GM18858 (cell line): ENCODE measurements at regions not wholly inside any gene's neighbourhood (a gene's known extent, or its start where the extent isn't known, plus 50 kb on each side); places are given as distances from the start of the nearest gene placed in this dataset.

Experiments used
- ATAC-seq: cut with Tn5 transposase; IDR thresholded peaks from one replicate; pipeline ENCODE4 v1.9.1; 2021; ENCODE audit not compliant: unreplicated experiment

- ATAC-seq = no peak
Observed at GRCh38 chr12:130073721-130074120, 88.5 kb upstream of the FZD10 start.

GRCh38 chr12:130074661-130075406 lies 87.4 kb upstream of the FZD10 start:
- no peak for ATAC-seq

GRCh38 chr12:130075497-130076076 lies 86.7 kb upstream of the FZD10 start:
- ATAC-seq = no peak

- ATAC-seq = no peak
Observed at GRCh38 chr12:130076126-130076525, 86.1 kb upstream of the FZD10 start.

- no peak for ATAC-seq
Observed at GRCh38 chr12:130076752-130077151, 85.5 kb upstream of the FZD10 start.

GRCh38 chr12:130078852-130079251 lies 83.4 kb upstream of the FZD10 start:
- no peak for ATAC-seq

- no peak for ATAC-seq
Observed at GRCh38 chr12:130079279-130079678, 83.0 kb upstream of the FZD10 start.

GRCh38 chr12:130080205-130080604 lies 82.1 kb upstream of the FZD10 start:
- ATAC-seq = no peak

GRCh38 chr12:130081117-130081805 lies 81.0 kb upstream of the FZD10 start:
- no peak for ATAC-seq

- ATAC-seq = no peak
Observed at GRCh38 chr12:130083002-130083401, 79.3 kb upstream of the FZD10 start.

GRCh38 chr12:130083734-130084133 lies 78.5 kb upstream of the FZD10 start:
- ATAC-seq = no peak

- no peak for ATAC-seq
Observed at GRCh38 chr12:130084359-130084758, 77.9 kb upstream of the FZD10 start.

GRCh38 chr12:130086248-130086647 lies 76.0 kb upstream of the FZD10 start:
- no peak for ATAC-seq

GRCh38 chr12:130086797-130087196 lies 75.5 kb upstream of the FZD10 start:
- ATAC-seq = no peak

GRCh38 chr12:130087222-130087621 lies 75.0 kb upstream of the FZD10 start:
- no peak for ATAC-seq

- ATAC-seq = no peak
Observed at GRCh38 chr12:130088504-130088903, 73.8 kb upstream of the FZD10 start.

GRCh38 chr12:130090542-130090941 lies 71.7 kb upstream of the FZD10 start:
- ATAC-seq = no peak

GRCh38 chr12:130093380-130093779 lies 68.9 kb upstream of the FZD10 start:
- no peak for ATAC-seq

- ATAC-seq = no peak
Observed at GRCh38 chr12:130097342-130097741, 64.9 kb upstream of the FZD10 start.

- no peak for ATAC-seq
Observed at GRCh38 chr12:130097798-130098255, 64.4 kb upstream of the FZD10 start.

GRCh38 chr12:130098301-130099005 lies 63.8 kb upstream of the FZD10 start:
- ATAC-seq = no peak
